Adrenal gland (tissue), 5 donors: ENCODE measurements at regions not wholly inside any gene's neighbourhood (a gene's known extent, or its start where the extent isn't known, plus 50 kb on each side); places are given as distances from the start of the nearest gene placed in this dataset.

Experiments
- POLR2A ChIP-seq, 2 donors: fragments of 450-650 bp; IDR thresholded peaks; one replicate each; pipeline ENCODE4 v1.6.1; 2017; ENCODE audit warnings: antibody characterized with exemption in 2 of 2, mild to moderate bottlenecking in 2 of 2, moderate library complexity in 1 of 2
- TF ChIP-seq, protein P1 (sequence below), 6 experiments: fragments of 450-650 bp in 4 of 6; fragments of 200-600 bp in 2 of 6; sonication (generic) in 1 of 6; IDR thresholded peaks; 1 replicate in 5 of 6; 2 replicates in 1 of 6; pipeline versions ENCODE4 v1.5.1 to v1.8.0; 2016 to 2021; ENCODE audit warnings: antibody characterized with exemption in 6 of 6, mild to moderate bottlenecking in 2 of 6, moderate library complexity in 1 of 6
- donor health status: DM: no; HTN: no; CAD: no.

- TF ChIP-seq, protein P1, sequence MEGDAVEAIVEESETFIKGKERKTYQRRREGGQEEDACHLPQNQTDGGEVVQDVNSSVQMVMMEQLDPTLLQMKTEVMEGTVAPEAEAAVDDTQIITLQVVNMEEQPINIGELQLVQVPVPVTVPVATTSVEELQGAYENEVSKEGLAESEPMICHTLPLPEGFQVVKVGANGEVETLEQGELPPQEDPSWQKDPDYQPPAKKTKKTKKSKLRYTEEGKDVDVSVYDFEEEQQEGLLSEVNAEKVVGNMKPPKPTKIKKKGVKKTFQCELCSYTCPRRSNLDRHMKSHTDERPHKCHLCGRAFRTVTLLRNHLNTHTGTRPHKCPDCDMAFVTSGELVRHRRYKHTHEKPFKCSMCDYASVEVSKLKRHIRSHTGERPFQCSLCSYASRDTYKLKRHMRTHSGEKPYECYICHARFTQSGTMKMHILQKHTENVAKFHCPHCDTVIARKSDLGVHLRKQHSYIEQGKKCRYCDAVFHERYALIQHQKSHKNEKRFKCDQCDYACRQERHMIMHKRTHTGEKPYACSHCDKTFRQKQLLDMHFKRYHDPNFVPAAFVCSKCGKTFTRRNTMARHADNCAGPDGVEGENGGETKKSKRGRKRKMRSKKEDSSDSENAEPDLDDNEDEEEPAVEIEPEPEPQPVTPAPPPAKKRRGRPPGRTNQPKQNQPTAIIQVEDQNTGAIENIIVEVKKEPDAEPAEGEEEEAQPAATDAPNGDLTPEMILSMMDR (IDR thresholded peaks at IDR 0.05) = no peak
- TF ChIP-seq POLR2A (IDR thresholded peaks at IDR 0.05) = no peak
Measured at GRCh38 chr2:21418456-21418855, 294.7 kb downstream of the TDRD15 start.
